Keratinocyte (primary cell): ENCODE measurements at regions not wholly inside any gene's neighbourhood (a gene's known extent, or its start where the extent isn't known, plus 50 kb on each side); places are given as distances from the start of the nearest gene placed in this dataset.

Source experiments
- DNase-seq: peaks from one replicate; pipeline ENCODE4 v3.0.0-alpha.2; 2011; ENCODE audit warnings: low read depth, missing footprints, low spot score
- FAIRE-seq: peaks from 2 replicates; lab custom pipeline; 2011; peaks lifted over from hg19 to GRCh38; lab: Jason Lieb, UNC
- H2AFZ ChIP-seq: 2 replicates; pipeline ENCODE4 v1.6.0; 2012; ENCODE audit warnings: low read length, control low read depth, inconsistent platforms; ENCODE audit not compliant: control insufficient read depth
- H3K27ac ChIP-seq: 2 replicates; pipeline ENCODE4 v1.5.1; 2011; ENCODE audit warnings: low read length; ENCODE audit not compliant: control insufficient read depth, insufficient read depth
- H3K27me3 ChIP-seq: 3 replicates; pipeline ENCODE4 v1.6.0; 2011; ENCODE audit warnings: low read length; ENCODE audit not compliant: control insufficient read depth, insufficient read depth; ENCODE audit errors: extremely low read depth
- H3K36me3 ChIP-seq, 2 experiments: 2 replicates in 1 of 2; 3 replicates in 1 of 2; pipeline ENCODE4 v1.5.1; 2011; ENCODE audit warnings: low read length in 2 of 2, mild to moderate bottlenecking in 1 of 2; ENCODE audit not compliant: control insufficient read depth in 2 of 2, insufficient read depth in 2 of 2; ENCODE audit errors: extremely low read depth in 1 of 2
- H3K4me1 ChIP-seq: 3 replicates; pipeline ENCODE4 v1.5.1; 2011; ENCODE audit warnings: low read length; ENCODE audit not compliant: control insufficient read depth, insufficient read depth; ENCODE audit errors: extremely low read depth
- H3K4me2 ChIP-seq: 3 replicates; pipeline ENCODE4 v1.6.0; 2011; ENCODE audit warnings: low read depth, low read length; ENCODE audit not compliant: control insufficient read depth, insufficient read depth; ENCODE audit errors: extremely low read depth
- H3K4me3 ChIP-seq, 3 experiments: fragments of 200-600 bp in 1 of 3; sonication (generic) in 1 of 3; 2 replicates in 2 of 3; 3 replicates in 1 of 3; pipeline ENCODE4 v1.5.1; 2011 to 2016; ENCODE audit warnings: low read length in 3 of 3, mild to moderate bottlenecking in 3 of 3, control low read depth in 2 of 3, inconsistent platforms in 1 of 3, low read depth in 1 of 3, mixed read lengths in 1 of 3, mixed run types in 1 of 3, moderate library complexity in 1 of 3; ENCODE audit not compliant: control insufficient read depth in 2 of 3, insufficient read depth in 2 of 3; ENCODE audit errors: extremely low read depth in 1 of 3
- H3K79me2 ChIP-seq: 2 replicates; pipeline ENCODE4 v1.6.0; 2012; ENCODE audit warnings: low read length; ENCODE audit not compliant: control insufficient read depth, insufficient read depth
- H3K9ac ChIP-seq: 3 replicates; pipeline ENCODE4 v1.6.0; 2011; ENCODE audit warnings: low read length; ENCODE audit not compliant: control insufficient read depth, insufficient read depth; ENCODE audit errors: extremely low read depth
- H3K9me1 ChIP-seq: 3 replicates; pipeline ENCODE4 v1.6.0; 2011; ENCODE audit warnings: low read length; ENCODE audit not compliant: control insufficient read depth, insufficient read depth; ENCODE audit errors: extremely low read depth
- H3K9me3 ChIP-seq: 2 replicates; pipeline ENCODE4 v1.5.1; 2012; ENCODE audit warnings: low read depth, low read length; ENCODE audit not compliant: control insufficient read depth
- H4K20me1 ChIP-seq: 3 replicates; pipeline ENCODE4 v1.6.0; 2011; ENCODE audit warnings: low read length; ENCODE audit not compliant: control insufficient read depth, insufficient read depth; ENCODE audit errors: extremely low read depth
- CTCF ChIP-seq, 3 experiments: IDR thresholded peaks in 1 of 3; conservative IDR thresholded peaks in 1 of 3; optimal IDR thresholded peaks in 1 of 3; 2 replicates in 2 of 3; 3 replicates in 1 of 3; pipeline versions ENCODE3 to v1.5.1; 2011; ENCODE audit warnings: low read length in 3 of 3, mild to moderate bottlenecking in 3 of 3, moderate library complexity in 2 of 3, control low read depth in 1 of 3, inconsistent platforms in 1 of 3; ENCODE audit not compliant: insufficient read depth in 2 of 3; ENCODE audit errors: extremely low read depth in 1 of 3
- EZH2 ChIP-seq: IDR thresholded peaks from one replicate; pipeline ENCODE4 v1.6.1; 2012; ENCODE audit warnings: inconsistent platforms, mild to moderate bottlenecking, low read length, moderate library complexity
- dilution Hi-C: fragments of 300-500 bp; cut with MboI; formaldehyde crosslinking; loops from one replicate; pipeline ENCODE4 v1.7.0; 2020; ENCODE audit warnings: low sequenced_read_pairs; ENCODE audit not compliant: extremely low pct_ligation_motif_present

GRCh38 chr10:131833446-131834080 lies 67.2 kb upstream of the PPP2R2D start:
- Histone ChIP-seq H3K36me3 (no peaks in the 10 kb centered on the region), H3K4me3 (no peak overlapping the region), H3K27ac (no peak overlapping the region), H3K27me3 (no peaks in the 10 kb centered on the region), H3K9me1 (no peaks in the 10 kb centered on the region), H3K79me2 (no peaks in the 10 kb centered on the region), H4K20me1 (no peaks in the 10 kb centered on the region), H3K9ac (no peak overlapping the region), H3K9me3 (peaks cover 2% of the 10 kb centered on the region), H3K4me1 (no peaks in the 10 kb centered on the region), H2AFZ (no peak overlapping the region), H3K4me2 (no peak overlapping the region)
- dilution Hi-C loops, result no loop called here
- no peak for TF ChIP-seq EZH2
- TF ChIP-seq CTCF (optimal IDR thresholded peaks at IDR 0.05 in 1 of 3, IDR thresholded peaks at IDR 0.05 in 1 of 3, conservative IDR thresholded peaks at IDR 0.05 in 1 of 3; ENCODE audit: extremely low read depth in 1 of 3, insufficient read depth in 2 of 3, low read length in 3 of 3), result no peak
- FAIRE-seq (no peak), DNase-seq (no peak)

- FAIRE-seq, result no peak
- no peak overlapping the region for H2AFZ ChIP-seq
- TF ChIP-seq EZH2 (no peak), CTCF (optimal IDR thresholded peaks at IDR 0.05 in 1 of 3, IDR thresholded peaks at IDR 0.05 in 1 of 3, conservative IDR thresholded peaks at IDR 0.05 in 1 of 3; ENCODE audit: extremely low read depth in 1 of 3, insufficient read depth in 2 of 3, low read length in 3 of 3) (no peak)
Observed at GRCh38 chr10:131834152-131834810, 66.5 kb upstream of the PPP2R2D start.

More at GRCh38 chr10:131834152-131834810, 66.5 kb upstream of the PPP2R2D start:
- Histone ChIP-seq H4K20me1 (no peaks in the 10 kb centered on the region), H3K4me3 (no peak overlapping the region), H3K27ac (no peak overlapping the region), H3K9me1 (no peaks in the 10 kb centered on the region), H3K4me1 (no peaks in the 10 kb centered on the region), H3K9ac (no peak overlapping the region), H3K36me3 (no peaks in the 10 kb centered on the region), H3K27me3 (no peaks in the 10 kb centered on the region), H3K4me2 (no peak overlapping the region), H3K79me2 (no peaks in the 10 kb centered on the region), H3K9me3 (peaks cover 2% of the 10 kb centered on the region)
- no peak for DNase-seq
- dilution Hi-C loops, result no loop called here
